ENCODE measurements at regions not wholly inside any gene's neighbourhood (a gene's known extent, or its start where the extent isn't known, plus 50 kb on each side); places are given as distances from the start of the nearest gene placed in this dataset.

DNA sequence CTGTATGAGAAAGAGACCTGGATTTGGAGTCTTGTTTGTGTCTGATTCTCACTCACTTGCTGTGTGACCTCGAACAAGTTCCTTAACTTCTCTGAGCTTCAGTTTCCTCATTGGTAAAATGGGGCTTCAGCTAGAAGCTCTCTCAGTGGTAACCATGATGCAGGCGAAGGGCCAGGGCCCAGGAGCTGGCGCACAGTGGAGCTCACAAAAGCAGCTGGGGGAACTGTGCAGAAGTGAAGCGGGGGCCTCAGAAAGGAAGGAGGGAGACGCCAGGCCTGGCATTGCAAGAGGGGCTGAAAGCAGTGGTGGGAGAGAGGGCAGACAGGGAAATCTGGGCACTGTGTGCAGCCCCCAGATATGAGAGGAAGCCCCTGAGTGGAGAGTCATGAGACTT is 88.9 kb upstream of the RUNX3 start:
- ATAC-seq, result no peak
- TF ChIP-seq ZFP3 (CRISPR knock-in tag; IDR thresholded peaks at IDR 0.05) (no peak), ZFP30 (CRISPR knock-in tag; IDR thresholded peaks at IDR 0.05) (no peak), PPARA (CRISPR knock-in tag; IDR thresholded peaks at IDR 0.05; ENCODE audit: borderline replicate concordance) (no peak), ZNF565 (CRISPR knock-in tag; conservative IDR thresholded peaks at IDR 0.05; ENCODE audit: low read depth) (no peak), GLIS3 (CRISPR knock-in tag; IDR thresholded peaks at IDR 0.05) (no peak), RARB (CRISPR knock-in tag; IDR thresholded peaks at IDR 0.05) (no peak), TOX (CRISPR knock-in tag; IDR thresholded peaks at IDR 0.05; ENCODE audit: borderline replicate concordance) (no peak), ZNF8 (CRISPR knock-in tag; IDR thresholded peaks at IDR 0.05) (no peak), CSRNP3 (CRISPR knock-in tag; IDR thresholded peaks at IDR 0.05) (no peak)
- TF ChIP-seq, protein P1, sequence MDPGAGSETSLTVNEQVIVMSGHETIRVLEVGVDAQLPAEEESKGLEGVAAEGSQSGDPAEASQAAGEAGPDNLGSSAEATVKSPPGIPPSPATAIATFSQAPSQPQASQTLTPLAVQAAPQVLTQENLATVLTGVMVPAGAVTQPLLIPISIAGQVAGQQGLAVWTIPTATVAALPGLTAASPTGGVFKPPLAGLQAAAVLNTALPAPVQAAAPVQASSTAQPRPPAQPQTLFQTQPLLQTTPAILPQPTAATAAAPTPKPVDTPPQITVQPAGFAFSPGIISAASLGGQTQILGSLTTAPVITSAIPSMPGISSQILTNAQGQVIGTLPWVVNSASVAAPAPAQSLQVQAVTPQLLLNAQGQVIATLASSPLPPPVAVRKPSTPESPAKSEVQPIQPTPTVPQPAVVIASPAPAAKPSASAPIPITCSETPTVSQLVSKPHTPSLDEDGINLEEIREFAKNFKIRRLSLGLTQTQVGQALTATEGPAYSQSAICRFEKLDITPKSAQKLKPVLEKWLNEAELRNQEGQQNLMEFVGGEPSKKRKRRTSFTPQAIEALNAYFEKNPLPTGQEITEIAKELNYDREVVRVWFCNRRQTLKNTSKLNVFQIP (CRISPR knock-in tag; IDR thresholded peaks at IDR 0.05; ENCODE audit: borderline replicate concordance, low read depth), result no peak

DNA sequence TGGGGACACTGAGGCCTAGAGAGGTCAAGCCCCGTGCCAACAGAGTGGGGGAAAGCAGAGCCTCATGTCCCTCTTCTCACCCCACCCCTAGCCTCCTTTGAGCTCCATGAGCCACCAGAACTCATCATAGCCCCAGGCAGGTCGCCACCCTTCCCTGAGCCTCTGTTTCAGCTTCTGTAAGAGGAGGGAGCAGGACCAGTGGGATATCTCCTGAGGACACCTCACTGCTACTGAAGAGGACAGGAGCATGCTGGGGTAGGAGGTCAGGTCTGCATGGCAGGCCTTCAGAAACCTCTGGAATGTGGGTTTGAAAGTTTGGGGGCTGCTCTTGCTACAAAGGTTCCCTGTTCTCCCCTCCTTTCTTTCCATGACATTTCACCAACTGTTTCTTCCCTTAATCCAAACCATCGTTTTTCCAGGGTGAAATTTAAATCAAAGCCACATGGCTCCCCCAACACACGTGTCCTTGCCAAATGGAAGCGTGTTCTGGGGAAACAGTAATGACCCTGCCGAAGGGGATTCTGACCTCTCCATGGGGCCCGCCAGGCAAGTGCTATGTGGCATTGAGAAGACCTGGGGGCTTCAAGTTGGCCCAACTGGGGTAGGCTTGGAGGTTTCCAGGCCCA is 88.1 kb upstream of the RUNX3 start:
- TF ChIP-seq PPARA (CRISPR knock-in tag; IDR thresholded peaks at IDR 0.05; ENCODE audit: borderline replicate concordance) (no peak), RARB (CRISPR knock-in tag; IDR thresholded peaks at IDR 0.05) (no peak), ARNTL (CRISPR knock-in tag; IDR thresholded peaks at IDR 0.05; ENCODE audit: borderline replicate concordance, low read depth) (no peak), ESRRG (CRISPR knock-in tag; IDR thresholded peaks at IDR 0.05) (no peak), BACH2 (CRISPR knock-in tag; IDR thresholded peaks at IDR 0.05; ENCODE audit: borderline replicate concordance) (no peak), TCF4 (CRISPR knock-in tag; IDR thresholded peaks at IDR 0.05; ENCODE audit: borderline replicate concordance) (no peak), ZNF70 (CRISPR knock-in tag; IDR thresholded peaks at IDR 0.05) (no peak), ZNF8 (CRISPR knock-in tag; IDR thresholded peaks at IDR 0.05) (no peak), TOX (CRISPR knock-in tag; IDR thresholded peaks at IDR 0.05; ENCODE audit: borderline replicate concordance) (no peak), ZFP3 (CRISPR knock-in tag; IDR thresholded peaks at IDR 0.05) (no peak)
- TF ChIP-seq, protein P1 (CRISPR knock-in tag; IDR thresholded peaks at IDR 0.05; ENCODE audit: borderline replicate concordance, low read depth), result no peak
- ATAC-seq, result no peak

GRCh38 chr1:25017436-25018109 is 87.5 kb upstream of the RUNX3 start:
- TF ChIP-seq ESRRG (CRISPR knock-in tag; IDR thresholded peaks at IDR 0.05) (no peak), ZC3H10 (CRISPR knock-in tag; IDR thresholded peaks at IDR 0.05) (no peak), RARB (CRISPR knock-in tag; IDR thresholded peaks at IDR 0.05) (no peak)
- TF ChIP-seq, protein P1 (CRISPR knock-in tag; IDR thresholded peaks at IDR 0.05; ENCODE audit: borderline replicate concordance, low read depth), result no peak
- no peak; the same call in 2 of the 3 replicates for ATAC-seq

- no peak for ATAC-seq
- TF ChIP-seq, protein P2, sequence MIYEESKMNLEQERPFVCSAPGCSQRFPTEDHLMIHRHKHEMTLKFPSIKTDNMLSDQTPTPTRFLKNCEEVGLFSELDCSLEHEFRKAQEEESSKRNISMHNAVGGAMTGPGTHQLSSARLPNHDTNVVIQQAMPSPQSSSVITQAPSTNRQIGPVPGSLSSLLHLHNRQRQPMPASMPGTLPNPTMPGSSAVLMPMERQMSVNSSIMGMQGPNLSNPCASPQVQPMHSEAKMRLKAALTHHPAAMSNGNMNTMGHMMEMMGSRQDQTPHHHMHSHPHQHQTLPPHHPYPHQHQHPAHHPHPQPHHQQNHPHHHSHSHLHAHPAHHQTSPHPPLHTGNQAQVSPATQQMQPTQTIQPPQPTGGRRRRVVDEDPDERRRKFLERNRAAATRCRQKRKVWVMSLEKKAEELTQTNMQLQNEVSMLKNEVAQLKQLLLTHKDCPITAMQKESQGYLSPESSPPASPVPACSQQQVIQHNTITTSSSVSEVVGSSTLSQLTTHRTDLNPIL (CRISPR knock-in tag; IDR thresholded peaks at IDR 0.05; ENCODE audit: low read depth), result no peak
- no peak for TF ChIP-seq ZNF70 (CRISPR knock-in tag; IDR thresholded peaks at IDR 0.05)
- no peak for TF ChIP-seq ESRRG (CRISPR knock-in tag; IDR thresholded peaks at IDR 0.05)
- TF ChIP-seq ARNTL (CRISPR knock-in tag; IDR thresholded peaks at IDR 0.05; ENCODE audit: borderline replicate concordance, low read depth), result no peak
- no peak for TF ChIP-seq OSR1 (CRISPR knock-in tag; IDR thresholded peaks at IDR 0.05)
- no peak for TF ChIP-seq CSRNP3 (CRISPR knock-in tag; IDR thresholded peaks at IDR 0.05)
- no peak for TF ChIP-seq ZFP30 (CRISPR knock-in tag; IDR thresholded peaks at IDR 0.05)
- TF ChIP-seq TCF4 (CRISPR knock-in tag; IDR thresholded peaks at IDR 0.05; ENCODE audit: borderline replicate concordance), result no peak
- TF ChIP-seq BACH2 (CRISPR knock-in tag; IDR thresholded peaks at IDR 0.05; ENCODE audit: borderline replicate concordance), result no peak
- TF ChIP-seq ZNF8 (CRISPR knock-in tag; IDR thresholded peaks at IDR 0.05), result no peak
- TF ChIP-seq SNAI2 (CRISPR knock-in tag; IDR thresholded peaks at IDR 0.05), result no peak
- TF ChIP-seq PATZ1 (CRISPR knock-in tag; IDR thresholded peaks at IDR 0.05; ENCODE audit: borderline replicate concordance), result no peak
Observed at GRCh38 chr1:25012966-25013962, 83.2 kb upstream of the RUNX3 start.
